Right kidney (tissue), 1 donor: ENCODE measurements at regions not wholly inside any gene's neighbourhood (a gene's known extent, or its start where the extent isn't known, plus 50 kb on each side); places are given as distances from the start of the nearest gene placed in this dataset.
A peak's percentile ranks its signal among the peaks of the same experiment; 100 is the strongest.

Experiments
- DNase-seq: peaks from one replicate; pipeline ENCODE4 v3.0.0-alpha.2; 2016

GRCh38 chr6:123747515-123747914 lies 56.1 kb upstream of the NKAIN2 start:
- no peak for DNase-seq

- DNase-seq: no peak
Measured at GRCh38 chr6:123745895-123746294, 57.8 kb upstream of the NKAIN2 start.

GRCh38 chr6:123744840-123745239 lies 58.8 kb upstream of the NKAIN2 start:
- DNase-seq: no peak

- no peak for DNase-seq
Measured at GRCh38 chr6:123742626-123743025, 61.0 kb upstream of the NKAIN2 start.

- no peak for DNase-seq
Measured at GRCh38 chr6:123733180-123733579, 70.5 kb upstream of the NKAIN2 start.

GRCh38 chr6:123716506-123716905 lies 79.8 kb upstream of the TRDN start:
- DNase-seq: no peak

GRCh38 chr6:123715006-123715863 lies 78.5 kb upstream of the TRDN start:
- DNase-seq: peak; percentile 14

- DNase-seq: no peak
Measured at GRCh38 chr6:123712831-123713230, 76.1 kb upstream of the TRDN start.

GRCh38 chr6:123702943-123703342 lies 66.2 kb upstream of the TRDN start:
- DNase-seq: no peak

GRCh38 chr6:123687864-123688263 lies 51.1 kb upstream of the TRDN start:
- DNase-seq: no peak
